ENCODE measurements at regions not wholly inside any gene's neighbourhood (a gene's known extent, or its start where the extent isn't known, plus 50 kb on each side); places are given as distances from the start of the nearest gene placed in this dataset.

GRCh38 chrX:25066131-25066530 lies 50.4 kb upstream of the ARX start:
- peaks cover 19 to 84% (median 48%) of the 10 kb centered on the region in 11 experiments for H3K27me3 ChIP-seq
- no peak overlapping the region for H3K4me3 ChIP-seq
- no peaks in the 10 kb centered on the region for H3K36me3 ChIP-seq
- H3K9me3 ChIP-seq (replicated peaks in 1 of 11), result peaks cover 0 to 12% (median 6%) of the 10 kb centered on the region in 11 experiments; a peak in 13 of 22 replicates
- H3K4me1 ChIP-seq, result no peaks in the 10 kb centered on the region
- H3K4me2 ChIP-seq, result no peak overlapping the region
- no peak for TF ChIP-seq Cebpa-rat (IDR thresholded peaks at IDR 0.05)
- H3K9ac ChIP-seq, result no peak overlapping the region
- H3K27ac ChIP-seq, result no peak overlapping the region
- no peaks in the 10 kb centered on the region for H4K20me1 ChIP-seq

Measured in BLaER1 treated with 17β-estradiol and CSF1 and Interleukin-3, amounts not matched to agents 10 nM and 100 nM (cell line).